Astrocyte (in vitro differentiated cells and primary cell): ENCODE measurements at regions not wholly inside any gene's neighbourhood (a gene's known extent, or its start where the extent isn't known, plus 50 kb on each side); places are given as distances from the start of the nearest gene placed in this dataset.
A peak's percentile ranks its signal among the peaks of the same experiment; 100 is the strongest.

Experiments
- DNase-seq: peaks from one replicate; pipeline ENCODE4 v3.0.0-alpha.2; 2010; ENCODE audit warnings: low read depth
- FAIRE-seq: peaks from 2 replicates; lab custom pipeline; 2011; peaks lifted over from hg19 to GRCh38; lab: Jason Lieb, UNC
- H2AFZ ChIP-seq: 2 replicates; pipeline ENCODE4 v1.6.0; 2012; ENCODE audit warnings: low read depth, low read length, inconsistent platforms
- H3K27ac ChIP-seq: 2 replicates; pipeline ENCODE4 v1.5.1; 2011; ENCODE audit warnings: low read depth, low read length, inconsistent platforms
- H3K27me3 ChIP-seq: 2 replicates; pipeline ENCODE4 v1.6.0; 2011; ENCODE audit warnings: low read length, inconsistent platforms; ENCODE audit not compliant: insufficient read depth
- H3K36me3 ChIP-seq: 2 replicates; pipeline ENCODE4 v1.5.1; 2011; ENCODE audit warnings: low read length, inconsistent platforms; ENCODE audit not compliant: insufficient read depth
- H3K4me1 ChIP-seq: 2 replicates; pipeline ENCODE4 v1.5.1; 2011; ENCODE audit warnings: low read length, inconsistent platforms; ENCODE audit not compliant: insufficient read depth
- H3K4me2 ChIP-seq: 2 replicates; pipeline ENCODE4 v1.6.0; 2012; ENCODE audit warnings: low read length, inconsistent platforms
- H3K4me3 ChIP-seq: 2 replicates; pipeline ENCODE4 v1.5.1; 2011; ENCODE audit warnings: low read depth, mild to moderate bottlenecking, low read length, inconsistent platforms; ENCODE audit not compliant: insufficient read depth
- H3K79me2 ChIP-seq: 2 replicates; pipeline ENCODE4 v1.6.0; 2012; ENCODE audit warnings: mild to moderate bottlenecking, low read length, inconsistent platforms; ENCODE audit not compliant: insufficient read depth
- H3K9ac ChIP-seq: 2 replicates; pipeline ENCODE4 v1.6.0; 2012; ENCODE audit warnings: mild to moderate bottlenecking, low read length, inconsistent platforms
- H3K9me3 ChIP-seq: 2 replicates; pipeline ENCODE4 v1.5.1; 2012; ENCODE audit warnings: low read depth, mild to moderate bottlenecking, low read length, inconsistent platforms; ENCODE audit not compliant: insufficient read depth
- H4K20me1 ChIP-seq: 2 replicates; pipeline ENCODE4 v1.6.0; 2012; ENCODE audit warnings: low read length, inconsistent platforms; ENCODE audit not compliant: insufficient read depth
- H3K27ac Mint-ChIP-seq: one replicate; pipeline ENCODE4 v1.8.0; 2021; ENCODE audit warnings: mild to moderate bottlenecking, mixed read lengths; ENCODE audit not compliant: unreplicated experiment
- H3K27me3 Mint-ChIP-seq: one replicate; pipeline ENCODE4 v1.8.0; 2021; ENCODE audit warnings: low read depth, mixed read lengths; ENCODE audit not compliant: unreplicated experiment
- H3K36me3 Mint-ChIP-seq: one replicate; pipeline ENCODE4 v1.8.0; 2021; ENCODE audit warnings: low read depth, mixed read lengths; ENCODE audit not compliant: unreplicated experiment
- H3K4me1 Mint-ChIP-seq: one replicate; pipeline ENCODE4 v1.8.0; 2021; ENCODE audit warnings: low read depth, mixed read lengths; ENCODE audit not compliant: unreplicated experiment
- H3K4me3 Mint-ChIP-seq: one replicate; pipeline ENCODE4 v1.8.0; 2021; ENCODE audit warnings: mild to moderate bottlenecking, moderate library complexity, mixed read lengths; ENCODE audit not compliant: unreplicated experiment
- H3K9me3 Mint-ChIP-seq: one replicate; pipeline ENCODE4 v1.8.0; 2021; ENCODE audit warnings: mild to moderate bottlenecking, mixed read lengths; ENCODE audit not compliant: unreplicated experiment
- CTCF ChIP-seq: IDR thresholded peaks from 2 replicates; pipeline ENCODE4 v1.5.1; 2011; ENCODE audit warnings: low read depth, mild to moderate bottlenecking, inconsistent platforms, low read length, moderate library complexity; ENCODE audit not compliant: insufficient read depth
- EZH2 ChIP-seq: IDR thresholded peaks from 2 replicates; pipeline ENCODE4 v1.6.1; 2012; ENCODE audit warnings: mild to moderate bottlenecking, low read length, inconsistent platforms; ENCODE audit not compliant: insufficient read depth

DNA sequence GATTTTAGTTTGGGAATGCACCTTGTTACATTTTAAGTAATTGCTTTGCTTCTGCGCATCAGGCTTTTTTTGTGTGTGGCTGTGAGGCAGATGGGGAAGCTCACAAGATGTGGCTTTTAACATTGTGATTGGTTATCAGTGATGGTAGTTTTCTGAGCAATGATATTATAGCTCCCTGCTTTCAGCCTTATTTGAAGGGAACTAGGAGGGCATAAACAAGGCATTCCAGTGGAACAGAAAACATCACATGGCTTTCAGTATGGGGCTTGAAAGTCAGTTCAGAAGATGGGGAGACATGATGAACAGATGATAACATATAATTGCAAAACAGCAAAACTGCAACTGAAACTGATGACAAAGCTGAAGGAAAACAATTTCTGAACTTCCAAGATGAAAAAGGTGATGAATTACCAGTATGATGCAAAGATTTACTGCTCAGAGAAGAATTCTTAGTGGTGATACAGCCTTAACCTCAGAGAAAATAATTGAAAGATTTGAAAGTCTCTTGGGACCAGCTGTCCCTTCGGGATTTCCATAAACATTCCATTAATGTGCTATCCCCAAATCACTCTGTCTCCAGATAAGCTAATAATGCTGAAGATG, 439.7 kb downstream of the RND3 start:
- Histone ChIP-seq H3K27ac (no peak overlapping the region), H3K4me3 (no peak overlapping the region), H4K20me1 (no peaks in the 10 kb centered on the region), H3K4me1 (peaks cover 10% of the 10 kb centered on the region), H3K9ac (no peak overlapping the region), H3K36me3 (no peaks in the 10 kb centered on the region), H3K9me3 (no peaks in the 10 kb centered on the region), H2AFZ (no peak overlapping the region), H3K27me3 (no peaks in the 10 kb centered on the region), H3K79me2 (no peaks in the 10 kb centered on the region), H3K4me2 (no peak overlapping the region)
- H3K9me3 Mint-ChIP-seq = no peaks in the 10 kb centered on the region
- no peaks in the 10 kb centered on the region for H3K27me3 Mint-ChIP-seq
- no peak for DNase-seq
- FAIRE-seq = no peak
- H3K4me3 Mint-ChIP-seq = no peak overlapping the region
- peaks cover 20% of the 10 kb centered on the region for H3K4me1 Mint-ChIP-seq
- no peak overlapping the region for H3K27ac Mint-ChIP-seq
- TF ChIP-seq EZH2 (no peak), CTCF (no peak)
- H3K36me3 Mint-ChIP-seq = no peaks in the 10 kb centered on the region

- Mint-ChIP-seq H3K27me3 (no peaks in the 10 kb centered on the region), H3K27ac (peak overlapping the region; percentile 79)
- H3K4me2 ChIP-seq = peak overlapping the region; percentile 63
These were observed 440.7 kb downstream of the RND3 start for GRCh38 chr2:150046810-150047209.

More at GRCh38 chr2:150046810-150047209, 440.7 kb downstream of the RND3 start:
- no peaks in the 10 kb centered on the region for H4K20me1 ChIP-seq
- no peak overlapping the region for H3K4me3 ChIP-seq
- no peaks in the 10 kb centered on the region for H3K27me3 ChIP-seq
- H3K4me3 Mint-ChIP-seq = no peak overlapping the region
- peaks cover 17% of the 10 kb centered on the region for H3K4me1 ChIP-seq
- H3K9me3 Mint-ChIP-seq = no peaks in the 10 kb centered on the region
- FAIRE-seq (no peak), DNase-seq (no peak)
- peaks cover 26% of the 10 kb centered on the region for H3K4me1 Mint-ChIP-seq
- no peaks in the 10 kb centered on the region for H3K79me2 ChIP-seq
- TF ChIP-seq EZH2 (no peak), CTCF (no peak)
- H3K36me3 ChIP-seq = no peaks in the 10 kb centered on the region
- peak overlapping the region; percentile 38 for H2AFZ ChIP-seq
- no peak overlapping the region for H3K27ac ChIP-seq
- H3K9me3 ChIP-seq = no peaks in the 10 kb centered on the region
- H3K36me3 Mint-ChIP-seq = no peaks in the 10 kb centered on the region
- H3K9ac ChIP-seq = peak overlapping the region; percentile 7
